Sigmoid colon (tissue), 3 donors: ENCODE measurements at regions not wholly inside any gene's neighbourhood (a gene's known extent, or its start where the extent isn't known, plus 50 kb on each side); places are given as distances from the start of the nearest gene placed in this dataset.

Experiments
- CTCF ChIP-seq, 4 experiments: fragments of 450-650 bp in 3 of 4; fragments of 200-600 bp in 1 of 4; IDR thresholded peaks; one replicate each; pipeline ENCODE4 v1.5.1; 2016 to 2019; ENCODE audit warnings: antibody characterized with exemption in 4 of 4, mild to moderate bottlenecking in 3 of 4, moderate library complexity in 2 of 4
- POLR2A ChIP-seq, 2 donors: fragments of 450-650 bp; IDR thresholded peaks; one replicate each; pipeline ENCODE4 v1.6.1; 2016; ENCODE audit warnings: antibody characterized with exemption in 2 of 2, mild to moderate bottlenecking in 2 of 2, moderate library complexity in 2 of 2

GRCh38 chr2:220493871-220494525 lies 866.6 kb downstream of the SLC4A3 start:
- TF ChIP-seq CTCF (IDR thresholded peaks at IDR 0.05) (no peak), POLR2A (IDR thresholded peaks at IDR 0.05) (no peak)
